HUES64 (cell line): ENCODE measurements at regions not wholly inside any gene's neighbourhood (a gene's known extent, or its start where the extent isn't known, plus 50 kb on each side); places are given as distances from the start of the nearest gene placed in this dataset.

Experiments
- H3K27ac ChIP-seq: 2 replicates; pipeline ENCODE4 v1.7.0; 2013; ENCODE audit warnings: low read depth, low read length, inconsistent platforms
- H3K27me3 ChIP-seq: 2 replicates; pipeline ENCODE4 v1.6.1; 2013; ENCODE audit warnings: mild to moderate bottlenecking, low read length; ENCODE audit not compliant: insufficient read depth
- H3K36me3 ChIP-seq: 2 replicates; pipeline ENCODE4 v1.6.1; 2013; ENCODE audit warnings: mild to moderate bottlenecking, low read length; ENCODE audit not compliant: insufficient read depth
- H3K4me1 ChIP-seq: 2 replicates; pipeline ENCODE4 v1.6.1; 2013; ENCODE audit warnings: mild to moderate bottlenecking, low read length, moderate library complexity; ENCODE audit not compliant: insufficient read depth
- H3K4me3 ChIP-seq: 2 replicates; pipeline ENCODE4 v1.5.1; 2013; ENCODE audit warnings: mild to moderate bottlenecking, low read length, moderate library complexity
- H3K9ac ChIP-seq: 2 replicates; pipeline ENCODE4 v1.6.1; 2013; ENCODE audit warnings: mild to moderate bottlenecking, low read depth, low read length
- H3K9me3 ChIP-seq: 2 replicates; pipeline ENCODE4 v1.6.1; 2013; ENCODE audit warnings: low read depth, low read length; ENCODE audit not compliant: insufficient read depth
- WGBS: fragments of 150-250, 120-280 bp; methylation state at CpG from one replicate; pipeline ENCODE4 v1.1.7; 2013; ENCODE audit warnings: missing lambda C conversion rate; 5-methylcytosine and 5-hydroxymethylcytosine counted together

GRCh38 chr17:70912716-70913485 lies 743.6 kb downstream of the KCNJ2 start:
- H3K9me3 ChIP-seq = no peaks in the 10 kb centered on the region; the same call in 1 of the 2 replicates
- WGBS = 84% methylated on average over 4 of the region's 4 CpGs
- H3K4me3 ChIP-seq = no peak overlapping the region
- no peaks in the 10 kb centered on the region for H3K27me3 ChIP-seq
- H3K4me1 ChIP-seq = no peaks in the 10 kb centered on the region
- H3K27ac ChIP-seq = no peak overlapping the region
- H3K36me3 ChIP-seq = no peaks in the 10 kb centered on the region
- no peak overlapping the region for H3K9ac ChIP-seq

GRCh38 chr17:70916469-70916868 lies 747.1 kb downstream of the KCNJ2 start:
- no peaks in the 10 kb centered on the region for H3K4me1 ChIP-seq
- H3K36me3 ChIP-seq = no peaks in the 10 kb centered on the region
- no peak overlapping the region for H3K9ac ChIP-seq
- H3K27me3 ChIP-seq = no peaks in the 10 kb centered on the region
- peaks cover 21% of the 10 kb centered on the region for H3K9me3 ChIP-seq
- no peak overlapping the region for H3K4me3 ChIP-seq
- H3K27ac ChIP-seq = no peak overlapping the region

- H3K27me3 ChIP-seq = no peaks in the 10 kb centered on the region
- H3K4me1 ChIP-seq = no peaks in the 10 kb centered on the region
- WGBS = 98% methylated on average over 1 of the region's 1 CpG
- H3K36me3 ChIP-seq = no peaks in the 10 kb centered on the region
- no peak overlapping the region for H3K4me3 ChIP-seq
- H3K27ac ChIP-seq = no peak overlapping the region
- peaks cover 21% of the 10 kb centered on the region for H3K9me3 ChIP-seq
- H3K9ac ChIP-seq = no peak overlapping the region
Measured at GRCh38 chr17:70919241-70919640, 749.9 kb downstream of the KCNJ2 start.

GRCh38 chr17:70920416-70920815 lies 751.1 kb downstream of the KCNJ2 start:
- WGBS = 100% methylated on average over 1 of the region's 1 CpG
- Histone ChIP-seq H3K36me3 (no peaks in the 10 kb centered on the region), H3K27ac (no peak overlapping the region), H3K4me1 (no peaks in the 10 kb centered on the region), H3K4me3 (no peak overlapping the region), H3K27me3 (no peaks in the 10 kb centered on the region), H3K9ac (no peak overlapping the region), H3K9me3 (peaks cover 21% of the 10 kb centered on the region)

GRCh38 chr17:70922268-70922667 lies 752.9 kb downstream of the KCNJ2 start:
- 93% methylated on average over 2 of the region's 2 CpGs for WGBS
- Histone ChIP-seq H3K36me3 (no peaks in the 10 kb centered on the region), H3K27ac (no peak overlapping the region), H3K4me3 (no peak overlapping the region), H3K9me3 (peaks cover 21% of the 10 kb centered on the region), H3K27me3 (no peaks in the 10 kb centered on the region), H3K9ac (no peak overlapping the region), H3K4me1 (no peaks in the 10 kb centered on the region)

- 93% methylated on average over 1 of the region's 4 CpGs for WGBS
- H3K4me3 ChIP-seq = no peak overlapping the region
Measured at GRCh38 chr17:70924776-70925175, 755.4 kb downstream of the KCNJ2 start.

GRCh38 chr17:70929226-70929625 lies 759.9 kb downstream of the KCNJ2 start:
- H3K4me3 ChIP-seq = no peak overlapping the region
- no peaks in the 10 kb centered on the region for H3K4me1 ChIP-seq
- H3K27me3 ChIP-seq = no peaks in the 10 kb centered on the region
- 92% methylated on average over 2 of the region's 2 CpGs for WGBS
- no peak overlapping the region for H3K27ac ChIP-seq
- H3K9ac ChIP-seq = no peak overlapping the region
- H3K9me3 ChIP-seq = no peaks in the 10 kb centered on the region
- H3K36me3 ChIP-seq = no peaks in the 10 kb centered on the region

More at GRCh38 chr17:70924776-70925175, 755.4 kb downstream of the KCNJ2 start:
- Histone ChIP-seq H3K27me3 (no peaks in the 10 kb centered on the region), H3K9ac (no peak overlapping the region), H3K9me3 (peaks cover 8% of the 10 kb centered on the region), H3K4me1 (no peaks in the 10 kb centered on the region), H3K27ac (no peak overlapping the region), H3K36me3 (no peaks in the 10 kb centered on the region)

GRCh38 chr17:70934231-70934630 lies 764.9 kb downstream of the KCNJ2 start:
- Histone ChIP-seq H3K27me3 (no peaks in the 10 kb centered on the region), H3K36me3 (no peaks in the 10 kb centered on the region), H3K9ac (no peak overlapping the region), H3K27ac (no peak overlapping the region), H3K4me1 (no peaks in the 10 kb centered on the region; the same call in 1 of the 2 replicates), H3K9me3 (no peaks in the 10 kb centered on the region), H3K4me3 (no peak overlapping the region)
- 97% methylated on average over 3 of the region's 3 CpGs for WGBS

- Histone ChIP-seq H3K27ac (no peak overlapping the region), H3K4me3 (no peak overlapping the region), H3K4me1 (no peaks in the 10 kb centered on the region; the same call in 1 of the 2 replicates), H3K27me3 (no peaks in the 10 kb centered on the region), H3K9me3 (no peaks in the 10 kb centered on the region), H3K9ac (no peak overlapping the region), H3K36me3 (no peaks in the 10 kb centered on the region)
Measured at GRCh38 chr17:70934835-70935234, 765.5 kb downstream of the KCNJ2 start.

- H3K27me3 ChIP-seq = no peaks in the 10 kb centered on the region
- no peaks in the 10 kb centered on the region for H3K9me3 ChIP-seq
- no peaks in the 10 kb centered on the region; the same call in 1 of the 2 replicates for H3K4me1 ChIP-seq
- no peak overlapping the region for H3K9ac ChIP-seq
- WGBS = no CpG with 5 or more reads among the region's 1 CpG
- H3K36me3 ChIP-seq = no peaks in the 10 kb centered on the region
- no peak overlapping the region for H3K27ac ChIP-seq
- no peak overlapping the region for H3K4me3 ChIP-seq
Measured at GRCh38 chr17:70936724-70937123, 767.4 kb downstream of the KCNJ2 start.

- no peaks in the 10 kb centered on the region for H3K27me3 ChIP-seq
- no peaks in the 10 kb centered on the region; the same call in 1 of the 2 replicates for H3K4me1 ChIP-seq
- no peaks in the 10 kb centered on the region for H3K9me3 ChIP-seq
- H3K4me3 ChIP-seq = no peak overlapping the region
- no peak overlapping the region for H3K27ac ChIP-seq
- no peaks in the 10 kb centered on the region for H3K36me3 ChIP-seq
- H3K9ac ChIP-seq = no peak overlapping the region
- 90% methylated on average over 7 of the region's 7 CpGs for WGBS
Measured at GRCh38 chr17:70938336-70938735, 769.0 kb downstream of the KCNJ2 start.

- no peaks in the 10 kb centered on the region for H3K4me1 ChIP-seq
- H3K27me3 ChIP-seq = no peaks in the 10 kb centered on the region
- H3K4me3 ChIP-seq = no peak overlapping the region
- WGBS = 78% methylated on average over 5 of the region's 5 CpGs
- no peak overlapping the region for H3K9ac ChIP-seq
- no peaks in the 10 kb centered on the region for H3K9me3 ChIP-seq
- no peak overlapping the region for H3K27ac ChIP-seq
- no peaks in the 10 kb centered on the region for H3K36me3 ChIP-seq
Measured at GRCh38 chr17:70945386-70945785, 776.1 kb downstream of the KCNJ2 start.
